Ishikawa (cell line): ENCODE measurements at regions not wholly inside any gene's neighbourhood (a gene's known extent, or its start where the extent isn't known, plus 50 kb on each side); places are given as distances from the start of the nearest gene placed in this dataset.

Source experiments
- CEBPB ChIP-seq: IDR thresholded peaks from 2 replicates; pipeline ENCODE4 v1.6.1; 2012
- CREB1 ChIP-seq: IDR thresholded peaks from 2 replicates; pipeline ENCODE4 v1.6.1; 2012; ENCODE audit warnings: low read depth
- EGR1 ChIP-seq: IDR thresholded peaks from 2 replicates; pipeline ENCODE4 v1.6.1; 2012
- EP300 ChIP-seq: IDR thresholded peaks from 2 replicates; pipeline ENCODE4 v1.6.1; 2012; ENCODE audit warnings: borderline replicate concordance
- FOXM1 ChIP-seq: IDR thresholded peaks from 2 replicates; pipeline ENCODE4 v1.6.1; 2012; ENCODE audit warnings: low read depth, borderline replicate concordance
- MAX ChIP-seq: IDR thresholded peaks from 2 replicates; pipeline ENCODE4 v1.6.1; 2012
- NFIC ChIP-seq: IDR thresholded peaks from 2 replicates; pipeline ENCODE4 v1.6.1; 2012
- RAD21 ChIP-seq: IDR thresholded peaks from 2 replicates; pipeline ENCODE4 v1.6.1; 2012; ENCODE audit warnings: low read depth
- REST ChIP-seq: IDR thresholded peaks from 2 replicates; pipeline ENCODE4 v1.6.1; 2012; ENCODE audit warnings: low read depth, mild to moderate bottlenecking
- TAF1 ChIP-seq: IDR thresholded peaks from 2 replicates; pipeline ENCODE4 v1.6.1; 2012; ENCODE audit warnings: low read depth, mild to moderate bottlenecking
- TCF12 ChIP-seq: IDR thresholded peaks from 2 replicates; pipeline ENCODE4 v1.6.1; 2012; ENCODE audit warnings: low read depth
- TEAD4 ChIP-seq: IDR thresholded peaks from 2 replicates; pipeline ENCODE4 v1.6.1; 2012
- USF1 ChIP-seq: IDR thresholded peaks from 2 replicates; pipeline ENCODE4 v1.6.1; 2012
- YY1 ChIP-seq: IDR thresholded peaks from 2 replicates; pipeline ENCODE4 v1.6.1; 2012; ENCODE audit warnings: low read depth
- ZBTB7A ChIP-seq: IDR thresholded peaks from 2 replicates; pipeline ENCODE4 v1.6.1; 2012; ENCODE audit warnings: low read depth

- TF ChIP-seq YY1 = no peak
- TF ChIP-seq REST = no peak
- no peak for TF ChIP-seq EP300
Measured at GRCh38 chr18:37872562-37872961, 307.0 kb upstream of the CELF4 start.

- TF ChIP-seq TAF1 (no peak), MAX (no peak), CREB1 (no peak), NFIC (no peak), CEBPB (no peak), USF1 (no peak), FOXM1 (no peak)
Measured at GRCh38 chr18:37871561-37871960, 306.0 kb upstream of the CELF4 start.

GRCh38 chr18:37869051-37869450, 303.5 kb upstream of the CELF4 start:
- no peak for TF ChIP-seq EP300

- TF ChIP-seq CEBPB = no peak
- TF ChIP-seq USF1 = no peak
- TF ChIP-seq RAD21 = no peak
- no peak for TF ChIP-seq ZBTB7A
- TF ChIP-seq TEAD4 = no peak
- TF ChIP-seq YY1 = no peak
- TF ChIP-seq TAF1 = no peak
- TF ChIP-seq REST = no peak
- TF ChIP-seq CREB1 = no peak
- no peak for TF ChIP-seq EP300
- no peak for TF ChIP-seq FOXM1
- TF ChIP-seq MAX = no peak
Measured at GRCh38 chr18:37864122-37864521, 298.5 kb upstream of the CELF4 start.

- no peak for TF ChIP-seq YY1
- no peak for TF ChIP-seq CEBPB
- TF ChIP-seq TEAD4 = no peak
- TF ChIP-seq CREB1 = no peak
- no peak for TF ChIP-seq ZBTB7A
- TF ChIP-seq NFIC = no peak
- TF ChIP-seq RAD21 = no peak
- no peak for TF ChIP-seq MAX
- TF ChIP-seq TCF12 = no peak
- no peak for TF ChIP-seq REST
- TF ChIP-seq USF1 = no peak
- no peak for TF ChIP-seq TAF1
- TF ChIP-seq EGR1 = no peak
- no peak for TF ChIP-seq FOXM1
Measured at GRCh38 chr18:37861981-37862380, 296.4 kb upstream of the CELF4 start.
